Heart left ventricle (tissue), 16 donors: ENCODE measurements at regions not wholly inside any gene's neighbourhood (a gene's known extent, or its start where the extent isn't known, plus 50 kb on each side); places are given as distances from the start of the nearest gene placed in this dataset.

Experiments used
- ATAC-seq, 4 donors: fragments of 200-7000 bp; cut with Tn5 transposase; one replicate each; pipeline ENCODE4 v1.9.1; 2020 to 2022; ENCODE audit warnings: moderate library complexity in 4 of 4, mild to moderate bottlenecking in 3 of 4, moderate number of reproducible peaks in 1 of 4
- DNase-seq, 5 donors: peaks; one replicate each; pipeline ENCODE4 v3.0.0-alpha.2; 2020
- H3K27ac ChIP-seq, 12 donors: fragments of 200-600 bp; sonication (generic) in 4 of 12; one replicate each; pipeline versions ENCODE4 v1.5.0 to v1.8.0; 2016 to 2022; ENCODE audit warnings: mild to moderate bottlenecking in 2 of 12
- H3K27me3 ChIP-seq, 9 donors: fragments of 200-600 bp; sonication (generic) in 2 of 9; one replicate each; pipeline versions ENCODE4 v1.5.1 to v1.8.0; 2016 to 2022; ENCODE audit warnings: mild to moderate bottlenecking in 3 of 9
- H3K36me3 ChIP-seq, 9 donors: fragments of 200-600 bp; sonication (generic) in 2 of 9; one replicate each; pipeline versions ENCODE4 v1.5.0 to v1.8.0; 2018 to 2022; ENCODE audit warnings: mild to moderate bottlenecking in 2 of 9
- H3K4me1 ChIP-seq, 12 donors: fragments of 200-600 bp; sonication (generic) in 4 of 12; one replicate each; pipeline versions ENCODE4 v1.5.0 to v1.8.0; 2016 to 2022; ENCODE audit warnings: mild to moderate bottlenecking in 3 of 12
- H3K4me3 ChIP-seq, 12 donors: fragments of 200-600 bp; sonication (generic) in 4 of 12; one replicate each; pipeline versions ENCODE4 v1.5.0 to v1.8.0; 2017 to 2022; ENCODE audit warnings: mild to moderate bottlenecking in 9 of 12, moderate library complexity in 4 of 12
- H3K9me3 ChIP-seq, 12 donors: fragments of 200-600 bp; sonication (generic) in 4 of 12; one replicate each; pipeline versions ENCODE4 v1.5.0 to v1.8.0; 2016 to 2022; ENCODE audit warnings: mild to moderate bottlenecking in 1 of 12
- POLR2A ChIP-seq, 2 donors: fragments of 450-650 bp; IDR thresholded peaks; one replicate each; pipeline ENCODE4 v1.6.1; 2017; ENCODE audit warnings: antibody characterized with exemption in 2 of 2, mild to moderate bottlenecking in 2 of 2, moderate library complexity in 2 of 2
- WGBS, 4 donors: extraction: QIAGEN DNeasy Blood & Tissue Kit in 2 of 4; methylation state at CpG; one replicate each; pipeline versions ENCODE4 v1.1.5 to v1.1.7; 2013 to 2018; 5-methylcytosine and 5-hydroxymethylcytosine counted together
- intact Hi-C, 10 donors: fragments of 100-400 bp; cut with DNase I; formaldehyde crosslinking; loops; one replicate each; pipeline versions ENCODE4 v1.11.1 to v1.14.2; 2022
- TF ChIP-seq, protein P1 (sequence below), 12 donors: fragments of 200-600 bp; sonication (generic) in 4 of 12; IDR thresholded peaks; one replicate each; pipeline versions ENCODE4 v1.5.0 to v1.8.0; 2018 to 2022; ENCODE audit warnings: antibody characterized with exemption in 12 of 12, mild to moderate bottlenecking in 5 of 12
- donor health status: ischemic (EF 13 %, LVEDD 7.1; RV severe dilation, severe dysfunction).
- donor health status: healthy with polysubstance abuse.
- donor health status: DM: no; HTN: yes; CAD: no.
- donor health status: DM: no; HTN: no; CAD: no.
- donor health status: ischemic (EF 25% LVEDD 6.9; RV normal size, moderate dysfunction).
- donor health status: ischemic (EF 25% LVEDD 5.7; RV mildly dilated, moderate dysfunction).
- donor health status: healthy.
- donor health status: DM: yes; HTN: yes; CAD: no.
- donor health status: ischemic (EF 35%, LVEDD 5.7; RV mildly dilated, moderate dysfunction).
- donor health status: nonischemic (EF 11% LVEDD 7.7; RV severe dilation, severe dysfunction).
- donor health status: DM: yes; HTN: yes; CAD: no.
- donor health status: PGD.
- donor health status: ischemic (EF 29% LVEDD 5.4; RV normal size, mild dysfunction).
- donor health status: nonischemic (EF 23%, LVEDD 6.1; RV moderate dilation, normal function).

DNA sequence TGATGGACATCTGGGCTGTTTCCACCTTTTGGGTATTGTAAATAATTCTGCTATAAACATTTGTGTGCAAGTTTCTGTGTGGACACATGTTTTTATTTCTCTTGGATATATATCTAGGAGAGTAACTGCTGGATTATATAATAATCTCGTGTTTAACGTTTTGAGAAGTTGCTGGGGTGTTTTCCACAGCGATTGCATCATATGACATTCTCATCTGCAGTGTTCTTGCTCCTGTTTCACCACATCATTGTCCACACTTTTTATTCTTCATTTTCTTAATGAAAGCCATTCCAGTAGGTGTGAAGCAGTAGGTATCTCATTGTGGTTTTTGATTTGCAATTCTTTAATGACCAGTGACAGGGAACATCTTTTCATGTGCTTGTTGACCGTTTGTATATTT lies 56.9 kb upstream of the ALKAL2 start:
- H3K27ac ChIP-seq = no peak overlapping the region
- ATAC-seq = no peak
- TF ChIP-seq POLR2A (IDR thresholded peaks at IDR 0.05) = no peak
- TF ChIP-seq, protein P1, sequence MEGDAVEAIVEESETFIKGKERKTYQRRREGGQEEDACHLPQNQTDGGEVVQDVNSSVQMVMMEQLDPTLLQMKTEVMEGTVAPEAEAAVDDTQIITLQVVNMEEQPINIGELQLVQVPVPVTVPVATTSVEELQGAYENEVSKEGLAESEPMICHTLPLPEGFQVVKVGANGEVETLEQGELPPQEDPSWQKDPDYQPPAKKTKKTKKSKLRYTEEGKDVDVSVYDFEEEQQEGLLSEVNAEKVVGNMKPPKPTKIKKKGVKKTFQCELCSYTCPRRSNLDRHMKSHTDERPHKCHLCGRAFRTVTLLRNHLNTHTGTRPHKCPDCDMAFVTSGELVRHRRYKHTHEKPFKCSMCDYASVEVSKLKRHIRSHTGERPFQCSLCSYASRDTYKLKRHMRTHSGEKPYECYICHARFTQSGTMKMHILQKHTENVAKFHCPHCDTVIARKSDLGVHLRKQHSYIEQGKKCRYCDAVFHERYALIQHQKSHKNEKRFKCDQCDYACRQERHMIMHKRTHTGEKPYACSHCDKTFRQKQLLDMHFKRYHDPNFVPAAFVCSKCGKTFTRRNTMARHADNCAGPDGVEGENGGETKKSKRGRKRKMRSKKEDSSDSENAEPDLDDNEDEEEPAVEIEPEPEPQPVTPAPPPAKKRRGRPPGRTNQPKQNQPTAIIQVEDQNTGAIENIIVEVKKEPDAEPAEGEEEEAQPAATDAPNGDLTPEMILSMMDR (IDR thresholded peaks at IDR 0.05) = no peak
- H3K27me3 ChIP-seq = no peaks in the 10 kb centered on the region
- no peaks in the 10 kb centered on the region for H3K9me3 ChIP-seq
- no peak overlapping the region for H3K4me3 ChIP-seq
- DNase-seq = no peak
- WGBS, 4 donors = 57 to 69% (median 65%) methylated on average over 4 of the region's 4 CpGs
- intact Hi-C loops = no loop called here
- no peaks in the 10 kb centered on the region for H3K36me3 ChIP-seq
- no peaks in the 10 kb centered on the region for H3K4me1 ChIP-seq

DNA sequence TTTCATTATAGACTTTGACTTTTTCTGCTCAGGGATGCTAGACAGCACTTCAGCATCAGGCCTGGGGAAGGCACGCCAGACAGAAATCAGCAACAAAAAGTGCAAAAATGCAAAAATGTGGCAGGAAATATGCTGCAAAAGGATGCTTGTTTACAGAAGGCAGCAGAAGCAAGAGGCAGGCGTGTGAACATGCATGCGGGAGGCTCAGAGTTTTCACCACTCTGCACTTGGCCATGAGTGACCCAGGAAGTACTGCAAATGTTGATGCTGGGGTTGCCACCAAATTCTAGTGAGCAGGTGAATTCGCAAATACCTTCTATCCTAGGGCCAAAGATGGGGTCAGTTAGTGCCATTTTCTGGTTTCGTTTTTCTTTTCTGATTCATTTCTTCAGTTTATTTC lies 55.5 kb upstream of the ALKAL2 start:
- Histone ChIP-seq H3K4me3 (no peak overlapping the region), H3K9me3 (peaks cover 0 to 13% (median 0%) of the 10 kb centered on the region in 12 donors), H3K27me3 (no peaks in the 10 kb centered on the region), H3K4me1 (no peaks in the 10 kb centered on the region), H3K36me3 (no peaks in the 10 kb centered on the region), H3K27ac (no peak overlapping the region)
- ATAC-seq (no peak), DNase-seq (no peak)
- WGBS, 4 donors = 71 to 76% (median 72%) methylated on average over 5 of the region's 5 CpGs
- no peak for TF ChIP-seq POLR2A (IDR thresholded peaks at IDR 0.05)
- TF ChIP-seq, protein P1 (IDR thresholded peaks at IDR 0.05) = no peak
- intact Hi-C loops = no loop called here

DNA sequence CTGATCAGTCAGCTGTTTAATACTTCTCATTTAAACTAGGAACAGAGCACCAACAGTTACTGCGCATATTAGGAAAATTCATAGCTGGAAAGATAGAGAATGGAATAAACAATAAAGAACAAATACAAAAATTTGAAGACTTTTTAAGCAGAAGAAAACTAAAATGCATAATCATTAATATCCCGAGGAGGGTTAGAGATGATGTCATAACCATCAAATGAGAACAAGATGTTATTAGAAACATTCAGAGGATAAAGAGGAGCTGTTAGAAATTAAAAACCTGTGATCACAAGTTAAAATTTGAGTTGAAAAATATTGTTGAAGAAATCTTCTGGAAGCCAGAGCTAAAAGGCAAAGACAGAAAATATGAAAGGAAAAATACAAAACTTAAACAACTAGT lies 54.0 kb upstream of the ALKAL2 start:
- Histone ChIP-seq H3K27ac (no peak overlapping the region), H3K9me3 (peaks cover 0 to 25% (median 7%) of the 10 kb centered on the region in 12 donors), H3K27me3 (no peaks in the 10 kb centered on the region), H3K4me3 (no peak overlapping the region), H3K4me1 (no peaks in the 10 kb centered on the region), H3K36me3 (no peaks in the 10 kb centered on the region)
- WGBS, 4 donors = 74 to 85% (median 81%) methylated on average over 2 of the region's 2 CpGs
- intact Hi-C loops = no loop called here
- TF ChIP-seq, protein P1 (IDR thresholded peaks at IDR 0.05) = no peak
- no peak for TF ChIP-seq POLR2A (IDR thresholded peaks at IDR 0.05)
- no peak for DNase-seq
- no peak for ATAC-seq

DNA sequence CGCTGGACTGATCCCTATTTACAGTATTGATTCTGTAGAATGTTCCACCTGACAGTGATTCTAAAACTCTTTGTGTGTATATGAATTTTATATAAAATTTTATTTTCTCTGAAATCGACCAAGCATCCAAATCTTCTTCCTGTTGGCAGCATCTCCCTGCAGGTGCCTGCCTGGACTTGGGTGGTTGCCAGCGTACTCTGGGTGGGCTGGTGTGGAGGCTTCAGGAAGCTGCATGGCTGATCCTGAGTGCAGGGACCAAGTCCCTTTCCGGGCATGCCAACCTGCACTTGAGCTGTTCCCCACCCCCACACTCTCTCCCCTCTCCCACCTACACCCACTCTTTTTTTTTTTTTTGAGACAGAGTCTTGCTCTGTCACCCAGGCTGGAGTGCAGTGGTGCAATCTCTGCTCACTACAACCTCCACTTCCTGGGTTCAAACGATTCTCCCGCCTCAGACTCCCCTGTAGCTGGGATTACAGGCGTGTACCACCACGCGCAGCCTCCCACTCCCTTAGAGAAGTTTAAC lies 53.2 kb upstream of the ALKAL2 start:
- Histone ChIP-seq H3K27ac (no peak overlapping the region), H3K4me3 (no peak overlapping the region), H3K9me3 (peaks cover 0 to 32% (median 13%) of the 10 kb centered on the region in 12 donors), H3K36me3 (no peaks in the 10 kb centered on the region), H3K4me1 (no peaks in the 10 kb centered on the region), H3K27me3 (no peaks in the 10 kb centered on the region)
- TF ChIP-seq, protein P1 (IDR thresholded peaks at IDR 0.05) = no peak
- TF ChIP-seq POLR2A (IDR thresholded peaks at IDR 0.05) = no peak
- DNase-seq (no peak), ATAC-seq (no peak)
- intact Hi-C loops = no loop called here
- WGBS, 4 donors = 75 to 82% (median 80%) methylated on average over 9 of the region's 9 CpGs
